GM19239 (cell line): ENCODE measurements at regions not wholly inside any gene's neighbourhood (a gene's known extent, or its start where the extent isn't known, plus 50 kb on each side); places are given as distances from the start of the nearest gene placed in this dataset.

ENCODE experiments used
- DNase-seq: peaks from one replicate; pipeline ENCODE4 v3.0.0; 2011; ENCODE audit warnings: low spot score; ENCODE audit not compliant: insufficient read length
- FAIRE-seq: peaks from 2 replicates; lab custom pipeline; 2011; peaks lifted over from hg19 to GRCh38; lab: Jason Lieb, UNC

- no peak for DNase-seq
- FAIRE-seq, result no peak
These were observed 316.2 kb downstream of the STIM2 start for GRCh38 chr4:27176881-27177280.

GRCh38 chr4:27178061-27178460, 317.4 kb downstream of the STIM2 start:
- DNase-seq (no peak), FAIRE-seq (no peak)

- DNase-seq, result no peak
- no peak for FAIRE-seq
These were observed 321.1 kb downstream of the STIM2 start for GRCh38 chr4:27181693-27182092.

GRCh38 chr4:27182211-27182610, 321.6 kb downstream of the STIM2 start:
- FAIRE-seq (no peak), DNase-seq (no peak)

- DNase-seq (no peak), FAIRE-seq (no peak)
These were observed 324.0 kb downstream of the STIM2 start for GRCh38 chr4:27184508-27185155.

GRCh38 chr4:27186710-27187109, 326.1 kb downstream of the STIM2 start:
- no peak for DNase-seq
- no peak for FAIRE-seq

- DNase-seq (no peak), FAIRE-seq (no peak)
These were observed 327.1 kb downstream of the STIM2 start for GRCh38 chr4:27187786-27188185.

GRCh38 chr4:27189683-27190082, 329.0 kb downstream of the STIM2 start:
- DNase-seq (no peak), FAIRE-seq (no peak)

GRCh38 chr4:27191592-27191991, 331.0 kb downstream of the STIM2 start:
- FAIRE-seq (no peak), DNase-seq (no peak)

GRCh38 chr4:27194599-27195176, 334.0 kb downstream of the STIM2 start:
- FAIRE-seq (no peak), DNase-seq (no peak)

GRCh38 chr4:27198246-27198645, 337.6 kb downstream of the STIM2 start:
- DNase-seq, result no peak
- FAIRE-seq, result no peak

- no peak for FAIRE-seq
These were observed 338.3 kb downstream of the STIM2 start for GRCh38 chr4:27198971-27199370.

GRCh38 chr4:27206009-27206408, 345.4 kb downstream of the STIM2 start:
- FAIRE-seq, result no peak
- no peak for DNase-seq

More at GRCh38 chr4:27198971-27199370, 338.3 kb downstream of the STIM2 start:
- DNase-seq, result no peak

- FAIRE-seq (no peak), DNase-seq (no peak)
These were observed 350.3 kb downstream of the STIM2 start for GRCh38 chr4:27210956-27211355.

- DNase-seq (no peak), FAIRE-seq (no peak)
These were observed 353.4 kb downstream of the STIM2 start for GRCh38 chr4:27214010-27214409.

GRCh38 chr4:27215220-27215826, 354.7 kb downstream of the STIM2 start:
- DNase-seq (no peak), FAIRE-seq (no peak)

- FAIRE-seq, result no peak
- DNase-seq, result no peak
These were observed 356.7 kb downstream of the STIM2 start for GRCh38 chr4:27217261-27217769.

- no peak for FAIRE-seq
- DNase-seq, result no peak
These were observed 357.4 kb downstream of the STIM2 start for GRCh38 chr4:27218013-27218412.

- FAIRE-seq (no peak), DNase-seq (no peak)
These were observed 362.7 kb downstream of the STIM2 start for GRCh38 chr4:27223326-27223725.

- FAIRE-seq (no peak), DNase-seq (no peak)
These were observed 372.9 kb downstream of the STIM2 start for GRCh38 chr4:27233531-27233930.

- DNase-seq (no peak), FAIRE-seq (no peak)
These were observed 373.8 kb downstream of the STIM2 start for GRCh38 chr4:27234306-27234899.
